Thyroid gland (tissue), 4 donors: ENCODE measurements at regions not wholly inside any gene's neighbourhood (a gene's known extent, or its start where the extent isn't known, plus 50 kb on each side); places are given as distances from the start of the nearest gene placed in this dataset.

Experiments
- POLR2A ChIP-seq, 2 donors: fragments of 450-650 bp; IDR thresholded peaks; one replicate each; pipeline ENCODE4 v1.6.1; 2017; ENCODE audit warnings: antibody characterized with exemption in 2 of 2, mild to moderate bottlenecking in 2 of 2, moderate library complexity in 1 of 2
- TF ChIP-seq, protein P1 (sequence below), 6 experiments: fragments of 200-600 bp in 3 of 6; fragments of 450-650 bp in 3 of 6; sonication (generic) in 3 of 6; IDR thresholded peaks; one replicate each; pipeline ENCODE4 v1.5.1; 2016 to 2019; ENCODE audit warnings: antibody characterized with exemption in 6 of 6, mild to moderate bottlenecking in 2 of 6, inconsistent platforms in 1 of 6, moderate library complexity in 1 of 6

DNA sequence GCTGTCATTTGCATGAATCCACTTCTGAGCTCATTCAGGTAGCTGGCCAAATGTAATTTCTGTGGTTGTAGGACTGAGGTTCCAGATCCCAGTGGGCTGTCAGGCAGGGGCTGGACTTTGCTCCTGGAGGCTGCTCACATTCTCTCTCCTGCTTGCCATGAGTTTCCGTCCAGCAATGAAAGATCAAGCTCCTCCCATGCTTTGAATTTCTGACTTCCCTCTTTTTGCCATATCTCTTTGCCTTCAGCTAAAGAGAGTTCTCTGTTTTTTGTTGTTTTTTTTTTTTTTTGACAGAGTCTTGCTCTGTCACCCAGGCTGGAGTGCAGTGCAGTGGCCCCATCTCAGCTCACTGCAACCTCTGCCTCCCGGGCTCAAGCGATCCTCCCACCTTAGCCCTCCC is 76.9 kb downstream of the ING1 start:
- TF ChIP-seq POLR2A (IDR thresholded peaks at IDR 0.05): no peak
- TF ChIP-seq, protein P1, sequence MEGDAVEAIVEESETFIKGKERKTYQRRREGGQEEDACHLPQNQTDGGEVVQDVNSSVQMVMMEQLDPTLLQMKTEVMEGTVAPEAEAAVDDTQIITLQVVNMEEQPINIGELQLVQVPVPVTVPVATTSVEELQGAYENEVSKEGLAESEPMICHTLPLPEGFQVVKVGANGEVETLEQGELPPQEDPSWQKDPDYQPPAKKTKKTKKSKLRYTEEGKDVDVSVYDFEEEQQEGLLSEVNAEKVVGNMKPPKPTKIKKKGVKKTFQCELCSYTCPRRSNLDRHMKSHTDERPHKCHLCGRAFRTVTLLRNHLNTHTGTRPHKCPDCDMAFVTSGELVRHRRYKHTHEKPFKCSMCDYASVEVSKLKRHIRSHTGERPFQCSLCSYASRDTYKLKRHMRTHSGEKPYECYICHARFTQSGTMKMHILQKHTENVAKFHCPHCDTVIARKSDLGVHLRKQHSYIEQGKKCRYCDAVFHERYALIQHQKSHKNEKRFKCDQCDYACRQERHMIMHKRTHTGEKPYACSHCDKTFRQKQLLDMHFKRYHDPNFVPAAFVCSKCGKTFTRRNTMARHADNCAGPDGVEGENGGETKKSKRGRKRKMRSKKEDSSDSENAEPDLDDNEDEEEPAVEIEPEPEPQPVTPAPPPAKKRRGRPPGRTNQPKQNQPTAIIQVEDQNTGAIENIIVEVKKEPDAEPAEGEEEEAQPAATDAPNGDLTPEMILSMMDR (IDR thresholded peaks at IDR 0.05): no peak
